Ascending aorta (tissue), 2 donors: ENCODE measurements at regions not wholly inside any gene's neighbourhood (a gene's known extent, or its start where the extent isn't known, plus 50 kb on each side); places are given as distances from the start of the nearest gene placed in this dataset.

Experiments
- DNase-seq, 2 donors: peaks; one replicate each; pipeline ENCODE4 v3.0.0-alpha.2; 2019; ENCODE audit warnings: low spot score in 2 of 2
- H3K27ac ChIP-seq, 2 donors: fragments of 200-600 bp; sonication (generic); one replicate each; pipeline ENCODE4 v1.5.1; 2016 to 2017; ENCODE audit warnings: mild to moderate bottlenecking in 1 of 2
- H3K27me3 ChIP-seq: fragments of 200-600 bp; sonication (generic); one replicate; pipeline ENCODE4 v1.5.1; 2017
- H3K36me3 ChIP-seq, 2 donors: fragments of 200-600 bp; sonication (generic); one replicate each; pipeline ENCODE4 v1.5.1; 2016
- H3K4me1 ChIP-seq, 2 donors: fragments of 200-600 bp; sonication (generic); one replicate each; pipeline ENCODE4 v1.5.1; 2016 to 2017; ENCODE audit warnings: mild to moderate bottlenecking in 1 of 2
- H3K4me3 ChIP-seq, 2 donors: fragments of 200-600 bp; sonication (generic); one replicate each; pipeline ENCODE4 v1.5.1; 2016 to 2017; ENCODE audit warnings: mild to moderate bottlenecking in 1 of 2
- H3K9me3 ChIP-seq, 2 donors: fragments of 200-600 bp; sonication (generic); one replicate each; pipeline ENCODE4 v1.5.1; 2016
- CTCF ChIP-seq, 3 experiments: fragments of 200-600 bp in 2 of 3; fragments of 450-650 bp in 1 of 3; sonication (generic) in 2 of 3; IDR thresholded peaks; one replicate each; pipeline ENCODE4 v1.5.1; 2016 to 2019; ENCODE audit warnings: antibody characterized with exemption in 3 of 3, mild to moderate bottlenecking in 1 of 3, moderate library complexity in 1 of 3
- intact Hi-C: fragments of 100-400 bp; cut with DNase I; formaldehyde crosslinking; loops from one replicate; pipeline ENCODE4 v1.15.1; 2023

- H3K27ac ChIP-seq: peak overlapping the region in 1 of 2 donors; percentile 7
- intact Hi-C loops: loop anchor here (10.0 kb wide), 1 partner anchor 281 kb away; no protein-coding TSS in a partner anchor
- TF ChIP-seq CTCF (IDR thresholded peaks at IDR 0.05): no peak
- no peak overlapping the region for H3K4me3 ChIP-seq
- no peaks in the 10 kb centered on the region for H3K27me3 ChIP-seq
- H3K4me1 ChIP-seq: peaks cover 3 to 17% of the 10 kb centered on the region in 2 donors
- H3K9me3 ChIP-seq: no peaks in the 10 kb centered on the region
- no peak for DNase-seq
- no peaks in the 10 kb centered on the region for H3K36me3 ChIP-seq
These were observed 380.4 kb downstream of the ETNK1 start for GRCh38 chr12:23005387-23005786.

- Histone ChIP-seq H3K27ac (peak overlapping the region; percentile 3 to 32), H3K4me3 (no peak overlapping the region), H3K27me3 (no peaks in the 10 kb centered on the region), H3K9me3 (no peaks in the 10 kb centered on the region), H3K36me3 (no peaks in the 10 kb centered on the region), H3K4me1 (peaks cover 3 to 17% of the 10 kb centered on the region in 2 donors)
- no peak for TF ChIP-seq CTCF (IDR thresholded peaks at IDR 0.05)
- no peak for DNase-seq
- intact Hi-C loops: loop anchor here (10.0 kb wide), 1 partner anchor 282 kb away; no protein-coding TSS in a partner anchor
These were observed 381.4 kb downstream of the ETNK1 start for GRCh38 chr12:23006413-23006812.

- H3K4me3 ChIP-seq: no peak overlapping the region
- H3K9me3 ChIP-seq: no peaks in the 10 kb centered on the region
- peak overlapping the region; percentile 53 to 57 for H3K27ac ChIP-seq
- TF ChIP-seq CTCF (IDR thresholded peaks at IDR 0.05): no peak
- intact Hi-C loops: loop anchor here (10.0 kb wide), 1 partner anchor 284 kb away; no protein-coding TSS in a partner anchor
- H3K36me3 ChIP-seq: no peaks in the 10 kb centered on the region
- peaks cover 3 to 17% of the 10 kb centered on the region in 2 donors for H3K4me1 ChIP-seq
- H3K27me3 ChIP-seq: no peaks in the 10 kb centered on the region
- peak in 1 of 2 donors; percentile 71 for DNase-seq
These were observed 383.7 kb downstream of the ETNK1 start for GRCh38 chr12:23008623-23009022.

- DNase-seq: no peak
- Histone ChIP-seq H3K4me3 (no peak overlapping the region), H3K36me3 (no peaks in the 10 kb centered on the region), H3K9me3 (no peaks in the 10 kb centered on the region), H3K27me3 (no peaks in the 10 kb centered on the region), H3K27ac (no peak overlapping the region), H3K4me1 (no peaks in the 10 kb centered on the region)
- no peak for TF ChIP-seq CTCF (IDR thresholded peaks at IDR 0.05)
- intact Hi-C loops: no loop called here
These were observed 389.8 kb downstream of the ETNK1 start for GRCh38 chr12:23014749-23015148.

- TF ChIP-seq CTCF (IDR thresholded peaks at IDR 0.05): no peak
- no peak for DNase-seq
- Histone ChIP-seq H3K36me3 (no peaks in the 10 kb centered on the region), H3K27ac (no peak overlapping the region), H3K4me1 (no peaks in the 10 kb centered on the region), H3K4me3 (no peak overlapping the region), H3K9me3 (no peaks in the 10 kb centered on the region), H3K27me3 (no peaks in the 10 kb centered on the region)
- intact Hi-C loops: no loop called here
These were observed 400.5 kb downstream of the ETNK1 start for GRCh38 chr12:23025372-23026016.
